Astrocyte (in vitro differentiated cells and primary cell): ENCODE measurements at regions not wholly inside any gene's neighbourhood (a gene's known extent, or its start where the extent isn't known, plus 50 kb on each side); places are given as distances from the start of the nearest gene placed in this dataset.

Experiments used
- EZH2 ChIP-seq: IDR thresholded peaks from 2 replicates; pipeline ENCODE4 v1.6.1; 2012; ENCODE audit warnings: mild to moderate bottlenecking, low read length, inconsistent platforms; ENCODE audit not compliant: insufficient read depth
- TF ChIP-seq, protein P1 (sequence below): IDR thresholded peaks from 2 replicates; pipeline ENCODE4 v1.5.1; 2011; ENCODE audit warnings: low read depth, mild to moderate bottlenecking, inconsistent platforms, low read length, moderate library complexity; ENCODE audit not compliant: insufficient read depth

DNA sequence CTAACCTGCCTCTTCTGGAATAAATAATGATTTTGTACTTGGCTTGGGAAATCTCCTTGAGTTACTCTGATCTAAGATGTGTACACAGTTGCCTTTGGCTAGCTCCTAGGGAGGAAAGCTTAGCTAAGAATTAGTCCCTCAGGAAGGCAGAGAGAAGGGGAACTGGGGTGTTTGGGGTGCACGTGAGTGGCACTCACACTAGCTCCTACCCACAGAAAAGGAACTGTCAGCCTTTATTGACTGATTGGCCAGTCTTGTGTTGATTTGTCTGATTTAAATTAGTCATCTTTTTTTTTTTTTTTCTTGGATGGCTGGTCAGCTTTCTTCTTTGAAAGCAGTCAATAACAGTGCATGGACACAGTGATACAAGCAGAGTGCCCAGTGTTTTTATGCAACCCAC, 107.7 kb downstream of the DMRT2 start:
- TF ChIP-seq, protein P1, sequence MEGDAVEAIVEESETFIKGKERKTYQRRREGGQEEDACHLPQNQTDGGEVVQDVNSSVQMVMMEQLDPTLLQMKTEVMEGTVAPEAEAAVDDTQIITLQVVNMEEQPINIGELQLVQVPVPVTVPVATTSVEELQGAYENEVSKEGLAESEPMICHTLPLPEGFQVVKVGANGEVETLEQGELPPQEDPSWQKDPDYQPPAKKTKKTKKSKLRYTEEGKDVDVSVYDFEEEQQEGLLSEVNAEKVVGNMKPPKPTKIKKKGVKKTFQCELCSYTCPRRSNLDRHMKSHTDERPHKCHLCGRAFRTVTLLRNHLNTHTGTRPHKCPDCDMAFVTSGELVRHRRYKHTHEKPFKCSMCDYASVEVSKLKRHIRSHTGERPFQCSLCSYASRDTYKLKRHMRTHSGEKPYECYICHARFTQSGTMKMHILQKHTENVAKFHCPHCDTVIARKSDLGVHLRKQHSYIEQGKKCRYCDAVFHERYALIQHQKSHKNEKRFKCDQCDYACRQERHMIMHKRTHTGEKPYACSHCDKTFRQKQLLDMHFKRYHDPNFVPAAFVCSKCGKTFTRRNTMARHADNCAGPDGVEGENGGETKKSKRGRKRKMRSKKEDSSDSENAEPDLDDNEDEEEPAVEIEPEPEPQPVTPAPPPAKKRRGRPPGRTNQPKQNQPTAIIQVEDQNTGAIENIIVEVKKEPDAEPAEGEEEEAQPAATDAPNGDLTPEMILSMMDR, result no peak
- no peak for TF ChIP-seq EZH2
